HUES6 (cell line): ENCODE measurements at regions not wholly inside any gene's neighbourhood (a gene's known extent, or its start where the extent isn't known, plus 50 kb on each side); places are given as distances from the start of the nearest gene placed in this dataset.
"Not testable (repeated sequence)": the region's sequence is repeated elsewhere in the genome, so short reads cannot be mapped to it uniquely, and the experiment has no call there.

ENCODE experiments used
- H3K27ac ChIP-seq: 2 replicates; pipeline ENCODE4 v1.7.0; 2013; ENCODE audit warnings: low read depth, mild to moderate bottlenecking, low read length, inconsistent platforms
- H3K27me3 ChIP-seq: 2 replicates; pipeline ENCODE4 v1.6.1; 2013; ENCODE audit warnings: low read length; ENCODE audit not compliant: control insufficient read depth, insufficient read depth
- H3K36me3 ChIP-seq: 2 replicates; pipeline ENCODE4 v1.6.1; 2013; ENCODE audit warnings: low read length; ENCODE audit not compliant: control insufficient read depth, insufficient read depth
- H3K4me1 ChIP-seq: 2 replicates; pipeline ENCODE4 v1.6.1; 2013; ENCODE audit warnings: low read length; ENCODE audit not compliant: control insufficient read depth, insufficient read depth
- H3K4me3 ChIP-seq: 2 replicates; pipeline ENCODE4 v1.5.1; 2013; ENCODE audit warnings: low read depth, low read length
- H3K9ac ChIP-seq: one replicate; pipeline ENCODE4 v1.6.1; 2013; ENCODE audit warnings: mild to moderate bottlenecking, low read length
- H3K9me3 ChIP-seq: 2 replicates; pipeline ENCODE4 v1.6.1; 2013; ENCODE audit warnings: low read depth, low read length; ENCODE audit not compliant: control insufficient read depth, insufficient read depth

GRCh38 chr4:36587909-36588472 lies 306.6 kb downstream of the DTHD1 start:
- no peaks in the 10 kb centered on the region for H3K36me3 ChIP-seq
- no peak overlapping the region for H3K9ac ChIP-seq
- no peaks in the 10 kb centered on the region for H3K4me1 ChIP-seq
- no peak overlapping the region for H3K27ac ChIP-seq
- no peak overlapping the region for H3K4me3 ChIP-seq
- no peaks in the 10 kb centered on the region for H3K27me3 ChIP-seq
- H3K9me3 ChIP-seq = peaks cover 20% of the 10 kb centered on the region

- Histone ChIP-seq H3K36me3 (no peaks in the 10 kb centered on the region), H3K4me1 (no peaks in the 10 kb centered on the region), H3K4me3 (no peak overlapping the region), H3K9me3 (peaks cover 20% of the 10 kb centered on the region), H3K27me3 (no peaks in the 10 kb centered on the region), H3K9ac (no peak overlapping the region), H3K27ac (no peak overlapping the region)
Observed at GRCh38 chr4:36590343-36590742, 308.9 kb downstream of the DTHD1 start.

- H3K4me3 ChIP-seq = no peak overlapping the region
- no peaks in the 10 kb centered on the region; the same call in none of the 2 replicates for H3K9me3 ChIP-seq
- no peaks in the 10 kb centered on the region for H3K27me3 ChIP-seq
- H3K9ac ChIP-seq = no peak overlapping the region
- H3K36me3 ChIP-seq = no peaks in the 10 kb centered on the region
- H3K27ac ChIP-seq = no peak overlapping the region
- no peaks in the 10 kb centered on the region for H3K4me1 ChIP-seq
Observed at GRCh38 chr4:36601864-36602495, 320.6 kb downstream of the DTHD1 start.

GRCh38 chr4:36609661-36610060 lies 328.2 kb downstream of the DTHD1 start:
- no peak overlapping the region for H3K4me3 ChIP-seq
- no peaks in the 10 kb centered on the region for H3K4me1 ChIP-seq
- H3K27ac ChIP-seq = no peak overlapping the region
- H3K9ac ChIP-seq = no peak overlapping the region
- H3K27me3 ChIP-seq = no peaks in the 10 kb centered on the region
- H3K9me3 ChIP-seq = peaks cover 8% of the 10 kb centered on the region
- no peaks in the 10 kb centered on the region for H3K36me3 ChIP-seq

- H3K9ac ChIP-seq = no peak overlapping the region
- H3K4me3 ChIP-seq = no peak overlapping the region
- H3K36me3 ChIP-seq = no peaks in the 10 kb centered on the region
- no peak overlapping the region for H3K27ac ChIP-seq
- no peaks in the 10 kb centered on the region for H3K4me1 ChIP-seq
- peaks cover 8% of the 10 kb centered on the region for H3K9me3 ChIP-seq
- no peaks in the 10 kb centered on the region for H3K27me3 ChIP-seq
Observed at GRCh38 chr4:36610628-36611027, 329.2 kb downstream of the DTHD1 start.

GRCh38 chr4:36613142-36613541 lies 331.7 kb downstream of the DTHD1 start:
- H3K4me3 ChIP-seq, H3K27ac ChIP-seq, H3K27me3 ChIP-seq, H3K36me3 ChIP-seq, H3K4me1 ChIP-seq, H3K9me3 ChIP-seq, H3K9ac ChIP-seq: not testable (repeated sequence)

GRCh38 chr4:36614011-36614410 lies 332.6 kb downstream of the DTHD1 start:
- H3K27ac ChIP-seq = no peak overlapping the region
- no peak overlapping the region for H3K4me3 ChIP-seq
- no peaks in the 10 kb centered on the region for H3K4me1 ChIP-seq
- H3K27me3 ChIP-seq = no peaks in the 10 kb centered on the region
- peaks cover 8% of the 10 kb centered on the region for H3K9me3 ChIP-seq
- no peaks in the 10 kb centered on the region for H3K36me3 ChIP-seq
- H3K9ac ChIP-seq = no peak overlapping the region

GRCh38 chr4:36618102-36618501 lies 336.7 kb downstream of the DTHD1 start:
- Histone ChIP-seq H3K4me1 (no peaks in the 10 kb centered on the region), H3K27me3 (no peaks in the 10 kb centered on the region), H3K9me3 (no peaks in the 10 kb centered on the region; the same call in 1 of the 2 replicates), H3K4me3 (no peak overlapping the region), H3K9ac (no peak overlapping the region), H3K36me3 (no peaks in the 10 kb centered on the region), H3K27ac (no peak overlapping the region)

GRCh38 chr4:36624030-36624429 lies 342.6 kb downstream of the DTHD1 start:
- Histone ChIP-seq H3K9me3 (no peaks in the 10 kb centered on the region), H3K27me3 (no peaks in the 10 kb centered on the region), H3K9ac (no peak overlapping the region), H3K36me3 (no peaks in the 10 kb centered on the region), H3K4me3 (no peak overlapping the region), H3K27ac (no peak overlapping the region), H3K4me1 (no peaks in the 10 kb centered on the region)

- Histone ChIP-seq H3K27ac (no peak overlapping the region), H3K4me1 (peaks cover 20% of the 10 kb centered on the region), H3K9me3 (no peaks in the 10 kb centered on the region), H3K4me3 (no peak overlapping the region), H3K36me3 (no peaks in the 10 kb centered on the region), H3K9ac (no peak overlapping the region), H3K27me3 (no peaks in the 10 kb centered on the region)
Observed at GRCh38 chr4:36638273-36638811, 356.9 kb downstream of the DTHD1 start.

GRCh38 chr4:36640876-36641275 lies 359.5 kb downstream of the DTHD1 start:
- no peak overlapping the region for H3K9ac ChIP-seq
- H3K27ac ChIP-seq = peak overlapping the region; percentile 61; the same call in 1 of the 2 replicates
- H3K9me3 ChIP-seq = no peaks in the 10 kb centered on the region
- no peak overlapping the region for H3K4me3 ChIP-seq
- H3K36me3 ChIP-seq = no peaks in the 10 kb centered on the region
- H3K27me3 ChIP-seq = no peaks in the 10 kb centered on the region
- H3K4me1 ChIP-seq = peaks cover 27% of the 10 kb centered on the region
